ENCODE measurements at regions not wholly inside any gene's neighbourhood (a gene's known extent, or its start where the extent isn't known, plus 50 kb on each side); places are given as distances from the start of the nearest gene placed in this dataset.

DNA sequence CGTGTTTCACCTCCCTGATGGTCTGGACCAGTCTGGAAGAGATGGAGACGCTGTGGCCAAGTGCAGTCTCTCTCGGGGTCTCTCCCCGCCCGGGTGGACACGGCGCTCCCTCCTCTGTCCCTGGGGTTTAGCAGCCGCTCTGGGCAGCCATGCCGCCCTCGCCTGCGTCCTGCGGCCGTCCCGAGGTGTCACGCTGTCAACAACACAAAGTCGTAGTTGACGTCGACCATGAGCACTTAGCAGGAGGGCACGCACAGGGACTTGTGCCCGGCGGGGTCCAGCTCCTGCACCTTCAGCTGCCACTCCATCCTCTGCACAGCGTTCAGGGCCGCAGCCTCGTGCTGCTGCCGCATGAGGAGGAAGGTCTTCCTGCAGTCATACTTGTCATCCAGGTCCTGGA is 368.9 kb downstream of the CDH9 start:
- no peak for DNase-seq

DNA sequence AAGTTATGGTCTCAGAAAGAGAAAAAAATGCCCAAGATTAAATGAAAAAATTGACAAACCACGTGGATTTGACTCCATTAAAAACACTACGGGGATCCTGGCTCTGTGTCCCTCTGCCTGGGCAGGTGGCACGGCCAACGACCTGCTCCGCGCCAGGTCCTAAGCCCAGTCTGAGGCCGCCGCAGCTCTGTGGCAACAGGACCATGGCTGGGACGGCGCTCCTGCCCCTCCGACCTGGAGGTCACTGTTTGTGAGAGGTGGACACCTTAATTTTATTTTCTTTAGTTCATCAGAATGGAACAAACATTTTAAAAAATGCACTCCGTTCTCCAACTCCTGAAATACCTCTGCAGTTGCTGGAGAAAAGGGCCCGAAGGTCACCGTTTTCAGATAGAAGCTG is 369.4 kb downstream of the CDH9 start:
- no peak for DNase-seq

DNA sequence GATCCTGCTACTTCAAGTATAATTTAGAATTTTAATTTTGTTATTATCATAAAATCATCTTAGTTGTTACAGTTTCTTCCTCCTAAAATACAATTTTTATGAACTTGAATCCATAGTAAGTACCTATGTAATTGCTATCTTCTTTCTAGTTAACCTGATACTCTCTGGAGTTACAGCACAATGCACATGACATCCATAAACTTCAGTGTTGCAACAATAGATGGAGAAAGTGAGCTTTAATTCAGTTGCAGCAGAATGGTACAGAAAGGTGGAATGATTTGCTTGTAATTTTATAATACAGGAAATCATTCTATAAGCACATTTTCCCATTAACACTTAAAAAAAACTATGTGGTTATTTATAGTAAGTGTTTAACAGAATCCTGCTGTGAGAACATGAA is 372.0 kb downstream of the CDH9 start:
- no peak for DNase-seq

DNA sequence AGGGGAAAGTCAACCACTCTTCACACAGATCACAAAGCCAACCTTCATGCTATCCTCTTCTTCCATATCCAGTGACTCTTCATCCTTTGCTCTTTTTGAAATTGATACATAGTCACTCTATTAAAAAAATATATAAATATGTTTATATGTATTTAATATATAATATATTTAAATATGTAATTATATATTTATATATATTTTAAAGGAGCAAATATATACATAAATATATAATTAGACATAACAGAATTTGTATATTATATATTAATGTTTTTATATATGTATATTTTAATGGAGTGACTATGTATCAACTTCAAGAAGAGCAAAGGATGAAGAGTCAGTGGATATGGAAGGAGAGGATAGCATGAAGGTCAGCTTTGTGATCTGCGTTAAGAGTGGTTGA is 374.9 kb downstream of the CDH9 start:
- no peak for DNase-seq

DNA sequence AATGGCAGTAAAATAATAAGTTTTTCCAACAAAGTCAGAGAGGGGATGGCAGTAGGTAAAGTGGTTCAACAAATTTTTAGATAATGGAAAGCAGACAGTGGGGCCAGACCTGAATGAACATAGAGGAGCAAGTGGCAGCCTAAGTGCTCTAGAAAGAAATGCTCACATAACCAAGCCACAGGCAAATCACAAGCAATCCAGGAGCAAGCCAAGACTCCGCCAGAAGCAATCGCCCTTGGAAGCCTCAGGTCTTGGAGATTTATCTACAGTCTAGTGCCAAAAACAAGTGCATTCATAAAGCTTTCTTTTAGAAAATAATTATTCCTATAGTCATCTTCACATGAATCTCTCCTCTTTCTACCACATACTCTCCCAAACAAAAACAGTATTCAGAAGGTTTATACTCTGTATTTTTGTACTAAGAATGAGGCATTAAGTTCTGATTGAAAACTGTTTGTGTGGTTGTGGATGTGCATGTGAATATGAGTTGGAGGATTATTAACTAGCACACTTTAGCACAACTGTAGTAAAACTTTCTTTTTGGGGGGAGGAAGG is 375.5 kb downstream of the CDH9 start:
- no peak for DNase-seq

DNA sequence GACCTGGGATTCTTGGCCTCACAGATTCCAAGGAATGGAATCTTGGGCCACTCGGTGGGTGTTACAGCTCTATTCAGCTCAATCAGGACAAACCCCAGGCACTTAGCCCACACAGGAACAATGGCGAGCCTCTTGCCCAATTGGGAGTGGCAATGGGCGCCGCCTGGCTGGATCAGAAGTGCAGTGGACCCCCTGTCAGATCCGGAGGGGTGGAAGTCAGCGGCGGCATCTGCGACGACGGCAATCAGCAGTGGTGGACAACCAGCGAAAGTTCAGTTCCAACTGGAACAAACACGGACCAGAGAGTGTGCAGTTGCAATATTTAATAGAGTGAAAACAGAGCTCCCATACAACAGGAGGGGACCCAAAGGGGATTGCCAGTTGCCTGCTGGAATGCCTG is 378.3 kb downstream of the CDH9 start:
- DNase-seq: no peak

DNA sequence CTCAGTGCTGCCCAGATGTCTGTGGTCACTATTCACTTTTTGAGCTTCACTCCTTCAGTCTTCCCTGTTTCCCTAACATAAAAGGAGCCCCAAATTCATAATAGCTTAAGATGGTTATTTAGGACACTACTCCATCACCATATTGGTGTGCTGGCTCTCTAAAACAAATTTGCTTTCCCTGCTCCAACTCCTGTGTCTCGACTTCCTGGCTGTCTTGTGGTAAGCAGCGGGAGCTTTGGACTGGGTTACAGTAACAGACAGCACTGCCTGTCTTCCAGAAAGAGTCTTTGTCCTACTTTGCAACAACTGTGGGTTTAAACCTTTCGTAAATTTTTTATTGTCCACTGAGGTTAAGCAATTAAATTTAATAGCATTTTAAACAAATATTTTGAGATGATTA is 389.4 kb downstream of the CDH9 start:
- DNase-seq: no peak

DNA sequence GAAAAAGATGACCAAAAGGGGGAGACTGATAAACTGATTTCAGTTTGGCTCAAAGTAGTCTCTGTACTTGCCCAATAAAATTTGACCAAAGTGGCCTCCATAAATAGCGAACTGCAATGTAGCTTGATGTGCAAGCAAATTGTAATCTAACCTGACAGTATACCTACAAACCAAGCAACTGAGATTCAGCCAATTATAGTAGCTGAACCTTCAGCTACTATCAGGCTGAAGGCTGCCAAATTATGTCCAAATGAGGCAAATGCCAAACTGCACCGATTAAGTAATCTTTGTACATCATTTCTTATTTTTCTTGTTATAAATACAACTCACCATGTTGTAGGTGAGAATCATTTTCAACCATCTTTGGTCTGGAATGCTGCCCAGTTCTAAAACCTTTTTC is 390.6 kb downstream of the CDH9 start:
- no peak for DNase-seq

DNA sequence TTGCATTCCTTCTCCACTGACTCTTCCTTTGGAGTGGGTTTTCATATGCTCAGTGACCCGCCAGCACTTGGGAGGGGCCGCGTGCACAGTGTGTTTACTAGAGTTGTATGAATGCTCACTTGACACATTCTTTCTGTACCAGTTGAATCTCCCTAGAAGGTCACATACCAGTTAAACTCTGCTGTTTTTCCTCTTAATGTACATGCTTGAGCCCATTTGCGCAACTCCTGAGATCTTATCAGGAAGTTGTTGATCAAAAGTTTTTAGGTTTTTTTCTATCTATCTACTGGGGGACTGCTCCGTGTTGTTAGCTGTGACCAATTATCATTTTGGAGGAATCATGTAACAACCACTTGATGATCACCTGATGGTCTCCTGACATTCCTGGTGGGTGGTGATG is 392.7 kb downstream of the CDH9 start:
- no peak for DNase-seq

DNA sequence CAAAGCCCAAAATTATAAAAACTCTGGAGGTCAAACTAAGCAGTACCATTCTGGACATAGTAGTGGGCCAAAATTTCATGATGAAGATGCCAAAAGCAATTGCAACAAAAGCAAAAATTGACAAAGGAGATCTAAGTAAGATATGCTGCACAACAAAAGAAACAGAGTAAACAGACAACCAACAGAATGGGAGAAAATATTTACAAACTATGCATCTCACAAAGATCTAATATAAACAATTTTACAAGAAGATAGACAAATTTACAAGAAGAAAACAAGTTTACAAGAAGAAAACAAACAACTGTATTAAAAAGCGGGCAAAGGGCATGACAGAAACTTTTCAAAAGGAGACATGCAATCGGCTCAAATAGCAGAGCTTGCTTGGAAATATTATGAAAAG is 396.9 kb downstream of the CDH9 start:
- no peak for DNase-seq

DNA sequence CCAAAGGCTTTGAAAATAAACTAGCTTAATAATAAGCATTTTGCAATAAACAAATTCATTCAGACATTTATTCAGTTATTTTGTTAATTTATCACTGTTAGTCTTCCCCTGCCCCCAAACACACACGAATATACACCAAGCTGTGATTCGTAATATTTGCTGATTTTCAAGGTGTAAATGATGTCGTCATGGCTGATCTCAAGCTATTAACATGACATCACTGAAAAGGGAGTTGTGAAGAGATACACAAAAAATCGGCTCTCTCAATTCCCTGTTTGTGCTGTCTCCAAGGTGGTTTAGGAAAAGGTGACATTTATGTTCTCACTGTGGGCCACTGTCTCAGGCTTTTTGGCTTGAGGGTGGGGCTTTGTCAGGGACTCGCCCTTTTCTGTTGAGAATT is 413.3 kb downstream of the CDH9 start:
- no peak for DNase-seq

DNA sequence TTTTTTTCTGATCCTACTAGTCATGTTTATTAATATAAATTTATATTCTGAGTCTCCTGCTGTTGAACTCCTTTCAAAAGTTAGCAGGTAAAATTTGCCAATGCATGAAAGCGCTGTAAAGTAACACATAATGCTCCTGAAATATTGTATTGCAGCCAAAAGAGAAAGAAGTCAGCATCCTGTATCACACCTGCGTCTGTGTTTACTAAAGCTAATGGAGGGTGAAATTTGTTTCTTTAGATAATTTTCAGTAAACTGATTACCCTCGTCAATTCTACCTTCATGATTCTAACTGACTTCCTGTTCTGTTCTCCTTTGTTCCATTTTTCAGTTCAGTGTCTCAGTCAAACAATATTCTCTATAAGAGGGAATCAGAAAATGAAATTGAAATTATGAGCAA is 415.4 kb downstream of the CDH9 start:
- no peak for DNase-seq

DNA sequence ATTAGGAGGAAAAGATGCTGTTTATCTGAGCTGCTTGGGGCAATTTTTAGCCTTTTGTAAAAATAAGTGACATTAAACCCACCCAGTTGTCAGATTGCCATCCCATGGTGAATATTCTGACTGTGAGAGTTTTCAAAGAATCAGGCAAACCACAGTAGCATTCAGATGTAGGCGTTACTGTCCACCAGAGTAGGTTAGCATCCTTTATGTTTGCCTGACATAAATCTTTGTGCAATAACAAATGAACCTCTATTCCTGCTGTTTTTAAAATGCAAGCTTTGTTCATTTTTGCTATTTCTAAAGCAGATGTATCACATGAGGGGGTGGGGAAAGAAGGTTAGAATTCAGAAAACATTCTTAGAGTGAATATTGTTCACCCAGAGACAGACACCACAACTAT is 427.8 kb downstream of the CDH9 start:
- no peak for DNase-seq

DNA sequence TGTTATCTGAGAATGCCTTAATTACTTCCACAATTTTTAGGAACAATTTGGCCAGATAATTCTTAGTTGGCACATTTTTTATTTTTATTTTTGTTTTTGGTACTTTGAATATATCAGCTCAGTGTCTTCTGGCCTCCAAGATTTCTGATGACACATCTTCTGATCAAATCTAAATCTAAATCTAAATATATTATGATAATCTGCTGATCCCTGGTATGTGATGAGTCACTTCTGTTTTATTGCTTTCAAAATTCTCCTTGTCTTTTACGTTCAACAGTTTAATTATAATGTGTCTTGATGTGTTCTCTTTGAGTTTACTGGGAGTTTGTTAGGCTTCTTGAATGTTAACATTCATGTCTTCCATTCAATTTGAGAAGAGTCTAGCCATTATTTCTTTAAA is 436.8 kb downstream of the CDH9 start:
- DNase-seq: no peak

DNA sequence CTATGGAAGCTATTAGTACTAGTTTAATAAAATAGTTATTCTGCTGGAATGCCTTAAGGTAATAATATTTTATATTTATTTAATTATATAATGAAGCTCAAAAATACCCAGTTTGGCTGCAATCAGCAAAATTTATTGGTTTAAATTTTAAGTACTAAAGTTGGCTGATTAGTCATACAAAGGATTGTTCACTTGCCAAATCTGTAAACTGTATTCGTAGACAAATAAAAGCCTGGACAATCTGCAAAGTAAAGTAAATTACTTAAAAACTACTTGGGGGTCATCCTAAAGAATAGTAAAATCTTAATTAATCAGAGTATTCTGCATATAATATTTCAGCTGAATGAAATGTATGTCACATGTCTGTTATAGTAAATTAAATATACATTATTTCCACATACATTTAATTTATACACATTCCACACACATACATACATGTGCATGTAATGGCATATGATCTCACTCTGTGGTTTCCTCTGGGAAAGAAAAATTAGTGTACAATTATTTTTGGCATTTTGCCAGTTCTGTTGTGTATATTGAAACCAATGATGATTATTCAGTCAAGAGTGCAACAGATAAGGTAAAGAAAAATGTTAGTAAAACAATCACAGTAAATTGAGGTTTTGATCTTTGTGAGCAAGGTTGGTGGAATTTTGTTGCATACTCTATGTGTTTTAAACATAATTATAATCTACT is 455.9 kb downstream of the CDH9 start:
- no peak for DNase-seq

DNA sequence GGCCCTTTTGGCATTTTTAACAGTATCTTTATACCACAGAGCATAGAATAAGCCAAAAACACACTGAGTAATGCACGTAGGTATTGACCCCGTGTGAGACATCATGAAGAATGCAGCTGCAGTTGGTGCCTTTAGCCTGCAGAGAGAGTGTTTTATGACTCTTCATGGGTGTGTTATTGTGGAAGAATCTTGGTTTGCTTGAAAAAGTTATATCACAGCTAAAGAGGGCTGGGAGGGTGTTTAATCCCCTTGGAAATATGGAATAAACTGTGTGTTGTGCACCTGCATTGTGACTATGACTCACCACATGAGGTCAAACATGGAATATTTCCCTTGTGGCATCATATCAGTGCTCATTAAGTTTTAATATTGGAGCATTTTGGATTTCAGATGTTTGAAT is 458.7 kb downstream of the CDH9 start:
- DNase-seq: no peak

DNA sequence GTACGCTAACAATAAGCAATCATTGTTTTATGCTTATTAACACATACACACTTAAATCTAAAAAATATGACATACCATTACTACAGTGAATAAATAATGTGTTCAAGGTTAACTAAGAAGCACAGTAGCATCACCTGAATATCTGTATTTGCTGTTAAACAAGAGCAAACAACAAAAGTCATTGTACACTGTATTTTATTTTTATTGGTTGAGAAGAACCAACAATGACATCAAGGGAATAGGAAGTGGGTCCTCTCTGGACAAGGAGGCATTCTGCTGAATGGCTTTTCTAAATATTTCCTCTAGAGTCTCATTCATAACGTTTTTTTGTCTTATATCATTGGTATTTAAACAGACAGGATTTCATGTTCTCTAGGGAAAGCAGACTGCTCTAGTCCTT is 460.4 kb downstream of the CDH9 start:
- DNase-seq: no peak

DNA sequence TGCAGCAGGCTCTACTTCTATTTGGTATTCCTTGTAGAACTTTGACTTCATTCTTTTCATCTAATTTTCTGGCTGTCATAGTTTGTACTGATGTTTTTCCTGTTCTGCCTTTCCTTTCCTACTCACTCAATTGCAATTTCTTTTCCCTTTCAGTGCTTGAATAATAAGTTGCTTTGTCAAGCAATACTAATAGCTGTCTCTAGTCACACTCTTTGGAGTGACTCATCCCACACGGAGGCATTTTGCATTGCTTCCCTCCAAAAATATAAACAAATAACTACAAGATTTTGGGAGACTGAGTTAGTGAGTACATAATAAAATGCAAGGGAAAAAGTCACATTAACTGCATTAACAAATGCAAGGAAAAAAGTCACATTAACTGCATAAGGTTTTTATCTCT is 465.9 kb downstream of the CDH9 start:
- no peak for DNase-seq

DNA sequence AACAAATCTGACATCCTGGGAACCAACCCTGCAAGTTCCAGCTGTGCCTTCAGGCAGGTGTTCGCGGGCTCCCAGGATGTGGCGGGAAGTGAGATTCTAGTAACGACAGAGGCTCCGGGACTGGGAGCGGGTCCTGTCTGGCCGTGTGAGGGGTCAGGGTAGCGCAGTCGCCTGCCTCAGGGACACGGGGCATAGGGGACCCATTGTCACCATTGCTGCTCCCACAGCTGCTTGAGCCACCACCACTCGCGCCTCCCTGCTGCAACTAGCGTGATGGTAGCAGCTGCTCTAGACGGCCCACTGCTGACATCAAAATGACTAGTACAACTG is 468.5 kb downstream of the CDH9 start:
- DNase-seq: no peak

DNA sequence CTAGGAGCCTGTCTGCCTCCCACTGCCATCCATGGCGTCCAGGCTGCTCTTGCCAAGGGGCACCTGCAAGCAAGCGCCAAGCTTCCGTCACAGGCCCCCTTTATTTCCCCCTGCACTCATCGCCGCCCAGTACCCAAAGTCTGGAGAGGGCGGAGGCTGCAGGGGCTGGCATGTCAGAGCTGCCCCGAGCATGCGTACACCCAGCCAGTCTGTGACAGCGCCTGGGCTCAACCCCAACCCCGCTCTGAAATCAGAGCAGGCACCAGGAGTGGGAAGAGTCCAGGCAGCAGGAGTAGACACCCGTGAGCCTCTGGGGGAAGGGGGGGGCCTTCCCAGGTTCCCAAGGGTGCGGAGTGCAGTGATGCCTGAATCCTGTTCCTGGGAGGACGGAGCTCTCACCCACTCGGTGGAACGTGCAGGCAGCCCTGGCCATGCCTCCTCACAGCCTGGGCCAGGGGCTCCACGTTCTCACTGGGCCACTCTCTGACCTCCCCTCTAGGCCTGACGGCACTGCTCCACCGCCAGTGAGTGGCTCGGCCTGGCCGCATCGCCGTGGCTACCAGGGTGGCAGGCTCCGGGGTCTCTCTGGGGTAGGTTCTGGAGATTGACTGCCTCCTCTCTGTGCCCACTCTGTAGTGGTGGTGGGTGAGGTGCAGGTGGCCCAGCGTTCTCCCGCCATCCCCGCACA is 469.0 kb downstream of the CDH9 start:
- DNase-seq: no peak

DNA sequence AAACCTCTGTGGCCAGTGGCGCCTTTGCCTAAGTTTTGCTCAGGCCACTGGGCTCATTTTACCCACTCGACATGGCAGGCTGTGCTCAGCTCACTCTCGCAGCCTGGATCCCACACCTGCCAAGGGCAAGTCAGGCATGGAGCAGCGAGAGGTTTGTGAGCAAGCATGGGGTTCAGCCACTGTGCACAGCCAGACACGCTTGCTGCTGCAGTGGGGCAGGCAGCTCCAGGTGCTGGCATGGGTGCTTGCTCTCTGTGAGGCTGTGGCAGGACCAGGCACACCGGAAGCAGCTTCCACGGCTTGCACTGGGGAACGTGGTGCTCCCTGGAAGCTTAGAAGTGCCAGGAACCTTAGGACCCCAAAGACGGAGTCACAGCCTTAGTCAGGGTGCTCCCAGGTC is 470.1 kb downstream of the CDH9 start:
- no peak for DNase-seq

DNA sequence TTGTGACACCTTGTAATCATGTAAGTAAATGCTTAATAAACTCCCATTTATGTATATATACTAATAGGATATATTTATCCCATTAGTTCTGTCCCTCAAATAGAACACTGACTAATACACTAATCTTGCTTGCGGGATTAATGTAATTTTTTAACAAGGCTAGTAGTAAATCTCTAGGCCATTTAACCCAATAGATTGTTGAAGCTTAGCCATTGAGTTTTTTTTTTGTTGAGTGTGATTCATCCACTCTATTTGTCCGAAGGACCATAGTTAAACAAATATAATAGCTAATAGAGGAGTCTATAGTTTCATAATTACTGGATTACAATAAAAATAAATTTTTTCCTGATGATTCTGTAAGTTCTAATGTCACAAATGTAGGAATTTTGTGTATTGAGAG is 474.4 kb downstream of the CDH9 start:
- DNase-seq: no peak

DNA sequence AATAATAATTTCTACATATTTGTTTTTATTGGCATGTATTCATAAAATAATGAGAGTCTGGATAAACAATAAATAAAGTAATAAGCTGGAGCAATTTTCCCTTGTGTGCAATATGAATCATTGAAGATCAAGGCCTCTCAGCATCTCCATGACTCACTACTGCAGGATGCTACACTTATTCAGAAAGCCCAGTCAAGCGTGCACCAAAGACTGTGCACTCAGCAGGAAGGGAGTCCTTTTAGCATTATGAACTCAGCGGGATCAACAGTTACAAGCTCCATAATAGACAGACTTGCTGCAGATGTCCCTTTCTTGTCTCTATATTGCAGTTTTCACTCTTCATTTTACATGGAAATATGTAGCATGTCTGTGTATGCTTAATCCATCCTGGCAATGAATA is 485.3 kb downstream of the CDH9 start:
- no peak for DNase-seq

DNA sequence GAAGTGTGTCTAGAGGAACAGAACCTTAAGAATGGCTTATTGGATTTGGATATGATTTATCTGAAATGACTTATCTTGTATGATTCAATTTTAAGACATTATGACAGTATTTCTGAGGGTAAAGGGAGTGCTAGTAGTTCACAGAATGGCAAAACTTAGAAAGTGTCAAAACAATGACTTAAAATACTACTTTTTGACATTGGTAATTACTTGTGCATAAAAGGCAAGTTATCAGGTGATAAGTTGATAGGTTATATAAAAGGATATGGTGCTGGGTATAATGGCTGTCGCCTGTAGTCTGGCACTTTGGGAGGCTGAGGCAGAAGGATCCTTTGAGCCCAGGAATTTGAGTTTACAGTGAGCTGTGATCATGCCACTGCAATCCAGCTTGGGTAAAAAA is 494.4 kb downstream of the CDH9 start:
- no peak for DNase-seq

DNA sequence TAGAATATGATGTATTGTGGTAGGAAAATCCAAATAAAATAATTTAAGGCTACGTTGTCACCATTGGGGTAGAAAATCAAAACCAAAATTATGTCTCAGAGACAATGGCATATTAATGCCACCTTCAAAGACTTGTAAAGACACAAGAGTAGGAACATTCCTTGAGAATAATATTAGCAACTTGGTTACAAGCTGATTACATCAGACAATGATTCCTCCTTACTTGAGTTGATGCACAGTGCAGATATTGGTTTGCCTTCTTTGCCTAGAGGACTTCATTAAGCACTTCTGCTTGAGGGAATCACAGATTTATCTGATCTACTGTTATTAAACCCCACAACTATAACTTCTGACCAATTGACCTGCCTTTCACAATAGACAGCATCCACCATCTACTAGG is 500.2 kb downstream of the CDH9 start:
- no peak for DNase-seq
